PC-3 (cell line): ENCODE measurements at regions not wholly inside any gene's neighbourhood (a gene's known extent, or its start where the extent isn't known, plus 50 kb on each side); places are given as distances from the start of the nearest gene placed in this dataset.

Experiments used
- CTCF ChIP-seq: fragments of 300-600 bp; sonication (generic); conservative IDR thresholded peaks from 2 replicates; pipeline ENCODE4 v1.5.1; 2017; ENCODE audit warnings: antibody characterized with exemption, low read depth, mild to moderate bottlenecking, low read length
- EZH2 ChIP-seq: fragments of 300-600 bp; sonication (generic); IDR thresholded peaks from one replicate; pipeline ENCODE4 v1.6.1; 2017; ENCODE audit warnings: antibody characterized with exemption, mild to moderate bottlenecking, low read length; ENCODE audit not compliant: unreplicated experiment
- EZH2phosphoT487 ChIP-seq: fragments of 300-600 bp; sonication (generic); IDR thresholded peaks from 2 replicates; pipeline ENCODE4 v1.6.1; 2018; ENCODE audit warnings: mild to moderate bottlenecking, antibody characterized with exemption, low read length, borderline replicate concordance

- TF ChIP-seq CTCF: no peak
- TF ChIP-seq EZH2: no peak
- no peak for TF ChIP-seq EZH2phosphoT487
These were observed 118.3 kb upstream of the NEO1 start for GRCh38 chr15:72933976-72934375.
